HCT116 (cell line): ENCODE measurements at regions not wholly inside any gene's neighbourhood (a gene's known extent, or its start where the extent isn't known, plus 50 kb on each side); places are given as distances from the start of the nearest gene placed in this dataset.

ENCODE experiments used
- ATF3 ChIP-seq: IDR thresholded peaks from 2 replicates; pipeline ENCODE4 v1.6.1; 2012
- CTCF ChIP-seq, 3 experiments: fragments of 200-600 bp in 1 of 3; sonication (generic) in 1 of 3; IDR thresholded peaks in 2 of 3; conservative IDR thresholded peaks in 1 of 3; 2 replicates each; pipeline ENCODE4 v1.5.1; 2012 to 2017; ENCODE audit warnings: low read depth in 2 of 3, low read length in 2 of 3, antibody characterized with exemption in 1 of 3, borderline replicate concordance in 1 of 3, control low read depth in 1 of 3, mild to moderate bottlenecking in 1 of 3, mixed read lengths in 1 of 3, mixed run types in 1 of 3, moderate library complexity in 1 of 3; ENCODE audit not compliant: insufficient read depth in 1 of 3
- EZH2 ChIP-seq: fragments of 200-600 bp; sonication (generic); IDR thresholded peaks from 2 replicates; pipeline ENCODE4 v1.6.1; 2017; ENCODE audit warnings: antibody characterized with exemption, mixed run types
- EZH2phosphoT487 ChIP-seq: fragments of 200-600 bp; IDR thresholded peaks from 2 replicates; pipeline ENCODE4 v1.6.1; 2018; ENCODE audit warnings: antibody characterized with exemption, borderline replicate concordance
- FOSL1 ChIP-seq: IDR thresholded peaks from 2 replicates; pipeline ENCODE4 v1.6.1; 2012; ENCODE audit warnings: low read depth
- JUND ChIP-seq: IDR thresholded peaks from 2 replicates; pipeline ENCODE4 v1.6.1; 2012
- POLR2A ChIP-seq: IDR thresholded peaks from 2 replicates; pipeline ENCODE4 v1.7.0; 2011; ENCODE audit warnings: borderline replicate concordance; ENCODE audit not compliant: insufficient read depth, insufficient read length; ENCODE audit errors: extremely low read depth
- POLR2AphosphoS5 ChIP-seq: IDR thresholded peaks from 2 replicates; pipeline ENCODE4 v1.6.1; 2011; ENCODE audit warnings: mild to moderate bottlenecking, low read depth, low read length, moderate library complexity
- SP1 ChIP-seq: IDR thresholded peaks from 2 replicates; pipeline ENCODE4 v1.6.1; 2012; ENCODE audit warnings: low read depth
- SRF ChIP-seq: IDR thresholded peaks from 2 replicates; pipeline ENCODE4 v1.6.1; 2012; ENCODE audit warnings: low read depth
- ZNF274 ChIP-seq: fragments of 200-500 bp; sonication (Bioruptor generic); IDR thresholded peaks from 2 replicates; pipeline ENCODE4 v1.6.1; 2014; ENCODE audit warnings: mild to moderate bottlenecking, low read depth, low read length, inconsistent platforms

DNA sequence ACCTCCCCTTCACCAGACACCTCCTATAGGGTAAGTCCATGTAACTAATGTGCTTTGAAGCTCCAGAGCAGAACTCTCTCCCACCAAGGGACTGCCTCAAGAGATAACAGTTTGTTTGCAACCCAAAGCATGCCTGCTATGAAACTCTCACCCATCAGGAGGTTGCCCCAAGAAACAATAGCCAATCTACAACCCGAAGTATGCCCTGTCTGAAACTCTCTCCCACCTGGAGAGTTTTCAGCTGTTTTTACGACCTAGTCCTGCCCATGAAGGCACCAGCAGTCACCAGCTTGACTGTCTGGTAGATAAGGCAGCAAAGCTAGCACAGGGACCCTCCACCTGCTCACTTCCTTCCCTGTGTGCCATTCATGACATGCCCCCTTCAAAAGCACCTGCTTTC lies 533.9 kb upstream of the CRIM1 start:
- TF ChIP-seq EZH2 (no peak), CTCF (IDR thresholded peaks at IDR 0.05 in 2 of 3, conservative IDR thresholded peaks at IDR 0.05 in 1 of 3; ENCODE audit: borderline replicate concordance in 1 of 3, insufficient read depth in 1 of 3, low read depth in 2 of 3, low read length in 2 of 3) (no peak), EZH2phosphoT487 (no peak), SRF (no peak), SP1 (no peak), POLR2A (no peak), ZNF274 (no peak), POLR2AphosphoS5 (no peak), FOSL1 (no peak), JUND (no peak), ATF3 (no peak)
